ENCODE measurements at regions not wholly inside any gene's neighbourhood (a gene's known extent, or its start where the extent isn't known, plus 50 kb on each side); places are given as distances from the start of the nearest gene placed in this dataset.

DNA sequence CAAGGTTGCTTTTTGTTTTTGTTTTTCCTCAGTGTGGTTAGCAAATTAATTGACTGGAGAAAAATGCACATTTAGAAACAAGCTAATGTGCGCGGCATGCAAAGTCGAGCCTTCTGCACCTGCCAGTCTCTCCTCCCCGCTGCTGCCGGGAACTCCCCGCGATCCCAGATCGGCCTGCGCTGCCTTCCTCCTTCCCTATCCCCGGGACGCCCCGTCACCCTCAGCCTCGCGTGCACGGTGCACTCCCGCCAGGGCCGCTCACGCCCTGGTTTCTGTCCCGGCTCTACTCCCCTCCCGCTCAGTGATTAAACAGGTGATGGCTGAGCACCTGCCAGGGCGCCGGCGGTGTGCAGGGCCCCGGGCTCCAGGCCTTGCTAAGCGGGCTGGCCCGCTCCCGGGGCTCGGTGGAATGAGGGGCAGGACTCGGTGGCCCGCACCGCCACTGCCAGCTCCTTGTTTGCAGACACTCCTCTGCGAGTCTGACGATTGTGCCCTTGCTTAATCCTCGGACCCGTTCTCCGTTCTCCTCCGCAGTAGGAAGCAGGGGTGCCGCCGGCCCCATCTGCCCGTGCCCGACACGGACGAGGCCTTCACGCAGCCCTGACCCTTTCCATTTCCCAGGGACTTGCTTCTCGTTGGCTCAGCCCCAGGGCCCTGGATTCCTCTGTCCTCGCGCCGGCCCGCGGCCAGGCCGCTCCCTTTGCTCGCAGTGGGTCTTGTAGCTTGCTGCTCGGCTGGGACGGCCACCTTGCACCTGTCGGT is 143.4 kb downstream of the TRIML1 start:
- CTCF ChIA-PET, result interaction anchor here (0.6 kb wide), 1 partner anchor 1126 kb away, joined by 3 read pairs; no protein-coding TSS in a partner anchor
- TF ChIP-seq RFX5 (IDR thresholded peaks at IDR 0.05; ENCODE audit: low read depth, low read length), result no peak
- TF ChIP-seq, protein P1, sequence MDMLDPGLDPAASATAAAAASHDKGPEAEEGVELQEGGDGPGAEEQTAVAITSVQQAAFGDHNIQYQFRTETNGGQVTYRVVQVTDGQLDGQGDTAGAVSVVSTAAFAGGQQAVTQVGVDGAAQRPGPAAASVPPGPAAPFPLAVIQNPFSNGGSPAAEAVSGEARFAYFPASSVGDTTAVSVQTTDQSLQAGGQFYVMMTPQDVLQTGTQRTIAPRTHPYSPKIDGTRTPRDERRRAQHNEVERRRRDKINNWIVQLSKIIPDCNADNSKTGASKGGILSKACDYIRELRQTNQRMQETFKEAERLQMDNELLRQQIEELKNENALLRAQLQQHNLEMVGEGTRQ (IDR thresholded peaks at IDR 0.05; ENCODE audit: low read depth, low read length), result no peak
- no peak for TF ChIP-seq NFE2L2 (IDR thresholded peaks at IDR 0.05; ENCODE audit: low read depth, low read length)
- TF ChIP-seq CHD1 (IDR thresholded peaks at IDR 0.05; ENCODE audit: low read depth, low read length), result no peak
- no peak for TF ChIP-seq SMC3 (IDR thresholded peaks at IDR 0.05; ENCODE audit: low read depth, low read length)
- no peak for TF ChIP-seq FOS (IDR thresholded peaks at IDR 0.05; ENCODE audit: low read depth, low read length)
- TF ChIP-seq, protein P2, sequence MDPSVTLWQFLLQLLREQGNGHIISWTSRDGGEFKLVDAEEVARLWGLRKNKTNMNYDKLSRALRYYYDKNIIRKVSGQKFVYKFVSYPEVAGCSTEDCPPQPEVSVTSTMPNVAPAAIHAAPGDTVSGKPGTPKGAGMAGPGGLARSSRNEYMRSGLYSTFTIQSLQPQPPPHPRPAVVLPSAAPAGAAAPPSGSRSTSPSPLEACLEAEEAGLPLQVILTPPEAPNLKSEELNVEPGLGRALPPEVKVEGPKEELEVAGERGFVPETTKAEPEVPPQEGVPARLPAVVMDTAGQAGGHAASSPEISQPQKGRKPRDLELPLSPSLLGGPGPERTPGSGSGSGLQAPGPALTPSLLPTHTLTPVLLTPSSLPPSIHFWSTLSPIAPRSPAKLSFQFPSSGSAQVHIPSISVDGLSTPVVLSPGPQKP (IDR thresholded peaks at IDR 0.05; ENCODE audit: borderline replicate concordance, low read depth, low read length), result no peak
- no peak for TF ChIP-seq CEBPB (IDR thresholded peaks at IDR 0.05; ENCODE audit: low read depth, low read length)
- TF ChIP-seq, protein P3, sequence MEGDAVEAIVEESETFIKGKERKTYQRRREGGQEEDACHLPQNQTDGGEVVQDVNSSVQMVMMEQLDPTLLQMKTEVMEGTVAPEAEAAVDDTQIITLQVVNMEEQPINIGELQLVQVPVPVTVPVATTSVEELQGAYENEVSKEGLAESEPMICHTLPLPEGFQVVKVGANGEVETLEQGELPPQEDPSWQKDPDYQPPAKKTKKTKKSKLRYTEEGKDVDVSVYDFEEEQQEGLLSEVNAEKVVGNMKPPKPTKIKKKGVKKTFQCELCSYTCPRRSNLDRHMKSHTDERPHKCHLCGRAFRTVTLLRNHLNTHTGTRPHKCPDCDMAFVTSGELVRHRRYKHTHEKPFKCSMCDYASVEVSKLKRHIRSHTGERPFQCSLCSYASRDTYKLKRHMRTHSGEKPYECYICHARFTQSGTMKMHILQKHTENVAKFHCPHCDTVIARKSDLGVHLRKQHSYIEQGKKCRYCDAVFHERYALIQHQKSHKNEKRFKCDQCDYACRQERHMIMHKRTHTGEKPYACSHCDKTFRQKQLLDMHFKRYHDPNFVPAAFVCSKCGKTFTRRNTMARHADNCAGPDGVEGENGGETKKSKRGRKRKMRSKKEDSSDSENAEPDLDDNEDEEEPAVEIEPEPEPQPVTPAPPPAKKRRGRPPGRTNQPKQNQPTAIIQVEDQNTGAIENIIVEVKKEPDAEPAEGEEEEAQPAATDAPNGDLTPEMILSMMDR (conservative IDR thresholded peaks at IDR 0.05; ENCODE audit: low read depth, low read length), result no peak
- no peak for TF ChIP-seq MXI1 (IDR thresholded peaks at IDR 0.05; ENCODE audit: borderline replicate concordance, low read depth, low read length)
- no peak for TF ChIP-seq POLR2A (IDR thresholded peaks at IDR 0.05; ENCODE audit: low read depth, low read length)
- no peak for TF ChIP-seq RCOR1 (IDR thresholded peaks at IDR 0.05; ENCODE audit: insufficient replicate concordance, low read length)
- TF ChIP-seq MAFK (IDR thresholded peaks at IDR 0.05; ENCODE audit: low read depth, low read length), result no peak
- TF ChIP-seq RAD21 (IDR thresholded peaks at IDR 0.05; ENCODE audit: low read length), result no peak
- no TSS peak for BruUV-seq (replicated peaks)

More for the DNA sequence above, 143.4 kb downstream of the TRIML1 start:
- dilution Hi-C loops (cut with HindIII; ENCODE audit: low sequenced_read_pairs, unreplicated experiment), result no loop called here
- Histone ChIP-seq H3K9me1 (ENCODE audit: insufficient read depth, low read length) (0 out of 2 replicates have a peak, but pooled peaks cover 2% of the 10 kb centered on the region), H3K56ac (ENCODE audit: extremely low read depth, insufficient read depth, low read length) (no peak overlapping the region), H3K36me3 (ENCODE audit: control insufficient read depth, insufficient read depth, low read length) (no peaks in the 10 kb centered on the region), H2BK15ac (ENCODE audit: low read depth, low read length) (no peak overlapping the region), H4K20me1 (ENCODE audit: insufficient read depth, low read length) (no peaks in the 10 kb centered on the region), H3K27me3 (ENCODE audit: control insufficient read depth, insufficient read depth, low read length) (peaks cover 4% of the 10 kb centered on the region; the same call in 1 of the 2 replicates), H3K14ac (replicated peaks; ENCODE audit: low read depth, low read length) (no peak overlapping the region), H3K27ac (ENCODE audit: insufficient read depth, low read length) (no peak overlapping the region), H4K91ac (ENCODE audit: insufficient read depth, low read depth, low read length) (no peak overlapping the region), H3K79me1 (ENCODE audit: low read depth in 1 of 2, low read length in 2 of 2) (no peaks in the 10 kb centered on the region), H4K5ac (ENCODE audit: low read depth, low read length) (no peak overlapping the region), H2AK9ac (replicated peaks; ENCODE audit: low read depth, low read length, poor library complexity) (peak overlapping the region; percentile 65), H3K4me1 (ENCODE audit: control insufficient read depth, insufficient read depth, low read length) (no peaks in the 10 kb centered on the region; the same call in 1 of the 2 replicates), H2BK5ac (ENCODE audit: low read depth, low read length, poor library complexity, severe bottlenecking) (no peak overlapping the region), H4K8ac (ENCODE audit: low read depth in 2 of 2, low read length in 2 of 2) (no peak overlapping the region), H3K9me3 (ENCODE audit: control insufficient read depth, insufficient read depth, low read length) (no peaks in the 10 kb centered on the region), H3K9ac (ENCODE audit: low read depth, low read length) (no peak overlapping the region), H3K4me3 (ENCODE audit: insufficient read depth, low read depth, low read length) (no peak overlapping the region), H3K4me2 (ENCODE audit: low read depth, low read length) (no peak overlapping the region; the same call in 1 of the 2 replicates), H2AFZ (replicated peaks; ENCODE audit: low read length, poor library complexity) (peak overlapping the region; percentile 85), H3K18ac (ENCODE audit: low read depth, low read length) (no peak overlapping the region), H2BK20ac (ENCODE audit: low read depth, low read length) (no peak overlapping the region), H3K23ac (ENCODE audit: low read depth, low read length) (no peak overlapping the region), H3K4ac (ENCODE audit: low read depth, low read length) (no peak overlapping the region), H2BK120ac (ENCODE audit: low read depth, low read length) (no peak overlapping the region), H2AK5ac (ENCODE audit: low read depth, low read length) (no peak overlapping the region)
- DNase-seq (no peak), ATAC-seq (ENCODE audit: low read depth) (peak; percentile 37; the same call in 1 of the 2 replicates)
- in situ Hi-C loops (cut with MboI; ENCODE audit: low sequenced_read_pairs), result no loop called here
- 18% methylated on average over 36 of the region's 55 CpGs; no CpG with 5 or more reads in 1 of the 2 experiments for whole genome bisulfite sequencing, 2 experiments (ENCODE audit: extremely low coverage in 2 of 2, insufficient read length in 1 of 2)
- POLR2A ChIA-PET (ENCODE audit: unreplicated experiment), result no interaction called here
- intact Hi-C loops (cut with micrococcal nuclease), result no loop called here

Measured in IMR-90 (cell line).